ENCODE measurements at regions not wholly inside any gene's neighbourhood (a gene's known extent, or its start where the extent isn't known, plus 50 kb on each side); places are given as distances from the start of the nearest gene placed in this dataset.

DNA sequence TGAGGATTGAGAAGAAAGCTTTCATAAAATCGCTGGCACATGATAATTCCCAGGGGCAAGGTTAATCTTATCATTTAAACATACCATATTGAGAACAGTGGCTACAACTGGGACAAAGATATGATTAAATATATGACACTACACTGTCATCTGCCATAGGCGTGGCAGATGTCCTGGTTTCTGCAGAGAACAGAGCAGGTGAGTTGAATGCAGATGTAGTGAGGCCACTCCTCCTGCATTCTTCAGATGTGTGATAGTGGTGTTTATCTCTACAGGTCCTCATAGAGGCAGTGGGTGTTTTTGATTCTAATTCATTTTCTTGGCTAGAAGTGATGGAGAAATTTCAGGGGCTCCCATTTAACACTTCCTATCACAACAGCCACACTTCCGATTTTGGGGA, 237.0 kb upstream of the CDH9 start:
- H3K9me1 ChIP-seq (replicated peaks; ENCODE audit: control insufficient read depth, extremely low read depth, insufficient read depth, low read length) = no peaks in the 10 kb centered on the region
- H2AFZ ChIP-seq (ENCODE audit: low read depth, low read length) = no peak overlapping the region
- H4K20me1 ChIP-seq (replicated peaks; ENCODE audit: control insufficient read depth, extremely low read depth, insufficient read depth, low read length) = no peaks in the 10 kb centered on the region
- TF ChIP-seq MYC (IDR thresholded peaks at IDR 0.05; ENCODE audit: low read depth, low read length) (no peak), JUN (IDR thresholded peaks at IDR 0.05; ENCODE audit: borderline replicate concordance, insufficient read depth, insufficient read length, low read depth) (no peak), POLR2A (IDR thresholded peaks at IDR 0.05; ENCODE audit: low read depth, low read length) (no peak), FOS (IDR thresholded peaks at IDR 0.05; ENCODE audit: borderline replicate concordance, insufficient read depth, low read length) (no peak), POLR2AphosphoS5 (IDR thresholded peaks at IDR 0.05; ENCODE audit: insufficient read depth, low read depth, low read length) (no peak), EZH2 (IDR thresholded peaks at IDR 0.05; ENCODE audit: borderline replicate concordance, low read depth, low read length, severe bottlenecking) (no peak), GATA2 (IDR thresholded peaks at IDR 0.05; ENCODE audit: insufficient read depth, insufficient read length, low read depth, low read length) (no peak)
- TF ChIP-seq, protein P1, sequence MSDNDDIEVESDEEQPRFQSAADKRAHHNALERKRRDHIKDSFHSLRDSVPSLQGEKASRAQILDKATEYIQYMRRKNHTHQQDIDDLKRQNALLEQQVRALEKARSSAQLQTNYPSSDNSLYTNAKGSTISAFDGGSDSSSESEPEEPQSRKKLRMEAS (IDR thresholded peaks at IDR 0.05; ENCODE audit: insufficient read depth, insufficient read length) = no peak
- TF ChIP-seq, protein P2, sequence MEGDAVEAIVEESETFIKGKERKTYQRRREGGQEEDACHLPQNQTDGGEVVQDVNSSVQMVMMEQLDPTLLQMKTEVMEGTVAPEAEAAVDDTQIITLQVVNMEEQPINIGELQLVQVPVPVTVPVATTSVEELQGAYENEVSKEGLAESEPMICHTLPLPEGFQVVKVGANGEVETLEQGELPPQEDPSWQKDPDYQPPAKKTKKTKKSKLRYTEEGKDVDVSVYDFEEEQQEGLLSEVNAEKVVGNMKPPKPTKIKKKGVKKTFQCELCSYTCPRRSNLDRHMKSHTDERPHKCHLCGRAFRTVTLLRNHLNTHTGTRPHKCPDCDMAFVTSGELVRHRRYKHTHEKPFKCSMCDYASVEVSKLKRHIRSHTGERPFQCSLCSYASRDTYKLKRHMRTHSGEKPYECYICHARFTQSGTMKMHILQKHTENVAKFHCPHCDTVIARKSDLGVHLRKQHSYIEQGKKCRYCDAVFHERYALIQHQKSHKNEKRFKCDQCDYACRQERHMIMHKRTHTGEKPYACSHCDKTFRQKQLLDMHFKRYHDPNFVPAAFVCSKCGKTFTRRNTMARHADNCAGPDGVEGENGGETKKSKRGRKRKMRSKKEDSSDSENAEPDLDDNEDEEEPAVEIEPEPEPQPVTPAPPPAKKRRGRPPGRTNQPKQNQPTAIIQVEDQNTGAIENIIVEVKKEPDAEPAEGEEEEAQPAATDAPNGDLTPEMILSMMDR (IDR thresholded peaks at IDR 0.05; ENCODE audit: extremely low read depth in 1 of 2, insufficient read depth in 1 of 2, low read depth in 1 of 2, low read length in 2 of 2) = no peak
- peaks cover 8% of the 10 kb centered on the region for H3K9me3 ChIP-seq (replicated peaks; ENCODE audit: control insufficient read depth, insufficient read depth, low read length)
- no TSS peak for BruUV-seq (replicated peaks)
- DNase-seq (ENCODE audit: low read depth, low spot score) = no peak
- ChIA-PET POLR2A (no interaction called here), CTCF (no interaction called here)
- H3K79me2 ChIP-seq (ENCODE audit: control insufficient read depth, insufficient read depth, low read length) = no peaks in the 10 kb centered on the region
- no peaks in the 10 kb centered on the region for H3K36me3 ChIP-seq (ENCODE audit: control insufficient read depth in 2 of 2, extremely low read depth in 1 of 2, insufficient read depth in 2 of 2, low read length in 2 of 2)
- H3K4me3 ChIP-seq (replicated peaks in 1 of 3; ENCODE audit: insufficient read depth in 1 of 3, low read depth in 1 of 3, low read length in 3 of 3) = no peak overlapping the region
- FAIRE-seq = no peak
- intact Hi-C loops (cut with micrococcal nuclease) (no loop called here), dilution Hi-C loops (cut with MboI; ENCODE audit: extremely low pct_ligation_motif_present, low sequenced_read_pairs) (no loop called here)
- H3K4me1 ChIP-seq (ENCODE audit: control insufficient read depth, extremely low read depth, insufficient read depth, low read length) = no peaks in the 10 kb centered on the region
- no peaks in the 10 kb centered on the region for H3K27me3 ChIP-seq (ENCODE audit: control insufficient read depth in 2 of 2, insufficient read depth in 2 of 2, low read length in 2 of 2)
- no peak overlapping the region for H3K4me2 ChIP-seq (ENCODE audit: insufficient read depth, low read length)
- H3K9ac ChIP-seq (replicated peaks; ENCODE audit: extremely low read depth, insufficient read depth, low read length) = no peak overlapping the region
- H3K27ac ChIP-seq (ENCODE audit: insufficient read depth, low read depth, low read length) = no peak overlapping the region

All from endothelial cell of umbilical vein (primary cell).